Endodermal cell (in vitro differentiated cells): ENCODE measurements at regions not wholly inside any gene's neighbourhood (a gene's known extent, or its start where the extent isn't known, plus 50 kb on each side); places are given as distances from the start of the nearest gene placed in this dataset.

Experiments used
- DNase-seq: peaks from one replicate; pipeline ENCODE4 v3.0.0-alpha.2; 2017
- H3K27ac ChIP-seq: 2 replicates; pipeline ENCODE4 v1.5.1; 2013; ENCODE audit warnings: mild to moderate bottlenecking, low read depth, low read length, moderate library complexity
- H3K27me3 ChIP-seq: 2 replicates; pipeline ENCODE4 v1.6.1; 2013; ENCODE audit warnings: mild to moderate bottlenecking, low read length, moderate library complexity; ENCODE audit not compliant: insufficient read depth, control insufficient read depth, poor library complexity, severe bottlenecking
- H3K36me3 ChIP-seq: 2 replicates; pipeline ENCODE4 v1.7.0; 2013; ENCODE audit warnings: mild to moderate bottlenecking, low read length, moderate library complexity; ENCODE audit not compliant: control insufficient read depth, insufficient read depth
- H3K4me1 ChIP-seq: one replicate; pipeline ENCODE4 v1.7.0; 2013; ENCODE audit warnings: low read length; ENCODE audit not compliant: control insufficient read depth, insufficient read depth
- H3K4me3 ChIP-seq: 2 replicates; pipeline ENCODE4 v1.5.1; 2013; ENCODE audit warnings: mild to moderate bottlenecking, low read length, moderate library complexity
- H3K9ac ChIP-seq: 2 replicates; pipeline ENCODE4 v1.6.1; 2013; ENCODE audit warnings: mild to moderate bottlenecking, low read length, moderate library complexity; ENCODE audit not compliant: poor library complexity, severe bottlenecking; ENCODE audit errors: extremely low read depth
- H3K9me3 ChIP-seq: 2 replicates; pipeline ENCODE4 v1.6.1; 2013; ENCODE audit warnings: mild to moderate bottlenecking, low read length, moderate library complexity; ENCODE audit not compliant: control insufficient read depth
- H3K27ac Mint-ChIP-seq: 2 replicates; pipeline ENCODE4 v1.8.0; 2020; ENCODE audit warnings: mixed read lengths
- H3K27me3 Mint-ChIP-seq: 2 replicates; pipeline ENCODE4 v1.8.0; 2021; ENCODE audit warnings: mild to moderate bottlenecking, mixed read lengths; ENCODE audit not compliant: insufficient read depth
- H3K36me3 Mint-ChIP-seq: 2 replicates; pipeline ENCODE4 v1.8.0; 2020; ENCODE audit warnings: low read depth, mixed read lengths
- H3K4me1 Mint-ChIP-seq: 2 replicates; pipeline ENCODE4 v1.8.0; 2020; ENCODE audit warnings: mixed read lengths
- H3K4me3 Mint-ChIP-seq: 2 replicates; pipeline ENCODE4 v1.8.0; 2020; ENCODE audit warnings: mild to moderate bottlenecking, moderate library complexity, mixed read lengths
- H3K9me3 Mint-ChIP-seq: 2 replicates; pipeline ENCODE4 v1.8.0; 2020; ENCODE audit warnings: mild to moderate bottlenecking, mixed read lengths
- CTCF ChIP-seq: fragments of 200-600 bp; sonication (generic); conservative IDR thresholded peaks from 2 replicates; pipeline ENCODE4 v1.5.0; 2021; ENCODE audit warnings: antibody characterized with exemption, mild to moderate bottlenecking
- WGBS, 2 experiments: methylation state at CpG; one replicate each; pipeline versions ENCODE4 v1.1.5 to v1.1.7; 2013; ENCODE audit warnings: missing lambda C conversion rate in 2 of 2, mixed read lengths in 1 of 2; ENCODE audit not compliant: insufficient coverage in 1 of 2, insufficient read length in 1 of 2; 5-methylcytosine and 5-hydroxymethylcytosine counted together

GRCh38 chr13:78256484-78256883 is 337.9 kb upstream of the EDNRB start:
- DNase-seq: no peak
- H3K4me1 ChIP-seq: peaks cover 11% of the 10 kb centered on the region
- no peak overlapping the region for H3K27ac Mint-ChIP-seq
- TF ChIP-seq CTCF: no peak
- H3K4me1 Mint-ChIP-seq: peaks cover 16% of the 10 kb centered on the region
- no peak overlapping the region for H3K4me3 ChIP-seq
- peaks cover 7% of the 10 kb centered on the region for H3K9me3 Mint-ChIP-seq
- H3K36me3 ChIP-seq: no peaks in the 10 kb centered on the region
- no peak overlapping the region for H3K9ac ChIP-seq
- peaks cover 63% of the 10 kb centered on the region for H3K27me3 Mint-ChIP-seq
- no peaks in the 10 kb centered on the region for H3K36me3 Mint-ChIP-seq
- no peak overlapping the region for H3K4me3 Mint-ChIP-seq
- peaks cover 24% of the 10 kb centered on the region for H3K27me3 ChIP-seq
- 100% methylated on average over 1 of the region's 1 CpG for WGBS, 2 experiments
- peaks cover 7% of the 10 kb centered on the region for H3K9me3 ChIP-seq
- no peak overlapping the region for H3K27ac ChIP-seq

DNA sequence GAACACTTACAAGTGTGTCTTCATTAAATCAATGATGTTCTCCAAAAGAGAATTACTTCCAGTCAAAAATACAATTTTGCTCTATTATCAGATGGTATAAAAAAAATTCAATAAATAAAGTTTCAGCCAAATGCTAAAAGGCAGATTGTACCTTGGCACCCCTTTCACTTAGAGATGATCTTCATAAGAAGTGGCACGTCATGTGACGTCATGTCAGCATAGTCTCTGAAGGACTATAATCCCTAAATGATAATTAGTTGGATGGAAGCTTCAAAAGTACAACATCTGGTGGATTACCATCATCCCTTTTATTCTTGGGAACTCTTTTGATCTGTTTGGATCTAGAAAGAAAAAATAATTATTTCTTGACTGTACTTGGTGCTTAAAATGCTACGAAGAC is 335.5 kb upstream of the EDNRB start:
- Histone ChIP-seq H3K9ac (no peak overlapping the region), H3K4me1 (peaks cover 11% of the 10 kb centered on the region), H3K4me3 (no peak overlapping the region), H3K27me3 (peaks cover 45% of the 10 kb centered on the region), H3K36me3 (no peaks in the 10 kb centered on the region), H3K9me3 (no peaks in the 10 kb centered on the region), H3K27ac (no peak overlapping the region)
- no peaks in the 10 kb centered on the region for H3K36me3 Mint-ChIP-seq
- TF ChIP-seq CTCF: no peak
- no peak overlapping the region for H3K4me3 Mint-ChIP-seq
- no peak overlapping the region for H3K27ac Mint-ChIP-seq
- peaks cover 74% of the 10 kb centered on the region for H3K27me3 Mint-ChIP-seq
- H3K9me3 Mint-ChIP-seq: no peaks in the 10 kb centered on the region
- 98 to 100% methylated on average over 3 of the region's 3 CpGs for WGBS, 2 experiments
- no peak for DNase-seq
- H3K4me1 Mint-ChIP-seq: peaks cover 11% of the 10 kb centered on the region

DNA sequence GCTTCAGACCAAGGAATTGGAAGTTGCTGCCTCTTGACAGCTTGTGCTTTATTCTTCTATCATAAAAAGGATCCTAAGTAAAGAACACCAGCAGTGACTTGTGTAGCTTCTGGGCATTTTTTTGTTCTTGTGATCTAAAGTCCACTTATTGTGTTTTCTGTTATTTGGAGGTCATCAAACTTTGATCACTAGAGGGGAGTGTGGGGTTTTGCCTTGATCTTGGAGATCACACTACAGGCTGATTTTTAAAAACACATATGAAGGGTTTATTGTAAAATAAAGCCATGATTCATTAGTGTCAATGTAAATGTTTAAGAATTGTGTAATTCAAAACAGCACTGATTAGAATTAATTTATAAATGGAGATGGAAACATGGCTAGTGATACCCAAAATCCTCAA is 328.7 kb upstream of the EDNRB start:
- H3K27ac ChIP-seq: no peak overlapping the region
- peak; percentile 25 for TF ChIP-seq CTCF
- no peak overlapping the region for H3K9ac ChIP-seq
- no peak overlapping the region for H3K4me3 Mint-ChIP-seq
- H3K9me3 Mint-ChIP-seq: no peaks in the 10 kb centered on the region
- no peaks in the 10 kb centered on the region for H3K4me1 Mint-ChIP-seq
- H3K9me3 ChIP-seq: no peaks in the 10 kb centered on the region
- H3K4me1 ChIP-seq: peaks cover under 1% of the 10 kb centered on the region
- H3K4me3 ChIP-seq: no peak overlapping the region
- H3K36me3 Mint-ChIP-seq: no peaks in the 10 kb centered on the region
- no peak for DNase-seq
- H3K27me3 ChIP-seq: peaks cover 21% of the 10 kb centered on the region
- H3K36me3 ChIP-seq: no peaks in the 10 kb centered on the region
- peaks cover 42% of the 10 kb centered on the region for H3K27me3 Mint-ChIP-seq
- no peak overlapping the region for H3K27ac Mint-ChIP-seq
